K562 (cell line): ENCODE measurements at regions not wholly inside any gene's neighbourhood (a gene's known extent, or its start where the extent isn't known, plus 50 kb on each side); places are given as distances from the start of the nearest gene placed in this dataset.
A peak's percentile ranks its signal among the peaks of the same experiment; 100 is the strongest.

Experiments
- CBX1 ChIP-seq: sonication (generic); IDR thresholded peaks from 2 replicates; pipeline ENCODE4 v1.6.1; 2016; ENCODE audit warnings: antibody characterized with exemption, low read depth, mild to moderate bottlenecking
- COPS2 ChIP-seq: fragments of 450-650 bp; conservative IDR thresholded peaks from 2 replicates; pipeline ENCODE4 v1.6.1; 2016; ENCODE audit warnings: mild to moderate bottlenecking, moderate library complexity
- KLF10 ChIP-seq: fragments of 250-450 bp; sonication (Bioruptor Pico); IDR thresholded peaks from 2 replicates; pipeline ENCODE4 v1.6.1; 2021; ENCODE audit warnings: matching md5 sums
- NR1H2 ChIP-seq: sonication (generic); formaldehyde crosslinking; IDR thresholded peaks from 2 replicates; pipeline ENCODE4 v1.4.0; 2020; ENCODE audit warnings: mild to moderate bottlenecking, missing genetic modification reagents
- RBM15 ChIP-seq: fragments of 200-400 bp; formaldehyde crosslinking; IDR thresholded peaks from 2 replicates; pipeline ENCODE4 v1.6.1; 2018; ENCODE audit warnings: mild to moderate bottlenecking, low read length, moderate library complexity; ENCODE audit not compliant: insufficient read depth
- RNF2 ChIP-seq: sonication (generic); IDR thresholded peaks from 2 replicates; pipeline ENCODE4 v1.6.1; 2016
- SIX5 ChIP-seq, 2 experiments: IDR thresholded peaks; 2 replicates each; pipeline ENCODE4 v1.6.1; 2011; ENCODE audit warnings: low read length in 2 of 2, borderline replicate concordance in 1 of 2, low read depth in 1 of 2, mild to moderate bottlenecking in 1 of 2, moderate library complexity in 1 of 2; ENCODE audit not compliant: insufficient read depth in 1 of 2
- SLC30A9 ChIP-seq: fragments of 250-450 bp; sonication (Bioruptor Pico); IDR thresholded peaks from 2 replicates; pipeline ENCODE4 v1.8.0; 2022; ENCODE audit warnings: mild to moderate bottlenecking, moderate library complexity
- ZBTB8A ChIP-seq: fragments of 450-650 bp; IDR thresholded peaks from 2 replicates; pipeline ENCODE4 v1.6.1; 2018; ENCODE audit warnings: mild to moderate bottlenecking, moderate library complexity; ENCODE audit not compliant: partially characterized antibody
- ZNF197 ChIP-seq: fragments of 200-800 bp; sonication (Bioruptor generic); IDR thresholded peaks from 2 replicates; pipeline ENCODE4 v1.6.1; 2016; ENCODE audit warnings: low read depth, missing genetic modification characterization, missing compliant biosample characterization
- ZNF253 ChIP-seq: fragments of 250-450 bp; sonication (Bioruptor Pico); conservative IDR thresholded peaks from 2 replicates; pipeline ENCODE4 v1.6.1; 2021; ENCODE audit warnings: mild to moderate bottlenecking
- TF ChIP-seq, protein P1 (sequence below): sonication (generic); formaldehyde crosslinking; IDR thresholded peaks from 2 replicates; pipeline ENCODE4 v1.8.0; 2022; ENCODE audit warnings: mild to moderate bottlenecking, missing genetic modification reagents
- TF ChIP-seq, protein P2 (sequence below), 2 experiments: fragments of 450-650 bp; IDR thresholded peaks; 2 replicates each; pipeline ENCODE4 v1.6.1; 2016; ENCODE audit warnings: mild to moderate bottlenecking in 2 of 2, borderline replicate concordance in 1 of 2, low read depth in 1 of 2, moderate library complexity in 1 of 2
- TF ChIP-seq, protein P3 (sequence below): IDR thresholded peaks from 2 replicates; pipeline ENCODE4 v1.6.1; 2011; ENCODE audit not compliant: insufficient read length; ENCODE audit errors: extremely low read depth

DNA sequence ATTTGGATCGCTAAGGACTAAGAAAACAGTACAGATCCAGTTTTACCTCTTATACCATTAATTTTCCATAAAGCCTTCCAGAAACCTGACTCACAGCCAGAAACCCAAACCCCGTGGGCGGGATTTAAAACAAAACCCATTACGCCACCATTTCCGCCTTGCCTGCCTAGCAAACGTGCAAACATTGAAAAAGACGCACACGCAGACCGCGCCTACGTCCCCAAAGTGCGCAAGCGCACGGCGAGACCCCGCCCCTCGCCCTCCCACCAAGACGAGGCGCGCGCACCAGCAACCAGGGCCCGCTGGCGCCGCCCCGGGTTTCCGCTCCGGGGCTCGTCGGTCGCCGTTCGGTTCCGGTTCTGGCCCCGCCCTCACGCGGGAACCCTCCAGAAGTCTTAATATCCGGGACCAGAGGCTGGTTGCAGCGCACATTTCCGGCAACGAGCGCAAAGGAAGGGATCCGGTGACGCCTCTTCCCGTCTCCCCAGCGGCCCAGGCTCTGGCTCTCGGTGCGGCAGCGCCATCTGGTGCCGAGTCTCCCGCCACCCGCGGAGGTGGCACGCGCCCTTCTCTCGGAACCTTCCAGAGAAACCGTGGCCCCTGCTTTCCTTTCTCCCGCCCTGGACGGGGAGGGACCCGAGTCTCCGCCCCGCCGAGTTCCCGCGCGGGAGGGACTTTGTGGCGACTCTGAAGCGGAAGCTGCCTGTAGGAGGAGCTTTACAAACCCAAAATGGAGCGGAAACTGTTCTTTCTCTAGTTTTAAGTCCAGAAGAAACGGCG, 256.9 kb upstream of the STARD13 start (continued):
- TF ChIP-seq, protein P1, sequence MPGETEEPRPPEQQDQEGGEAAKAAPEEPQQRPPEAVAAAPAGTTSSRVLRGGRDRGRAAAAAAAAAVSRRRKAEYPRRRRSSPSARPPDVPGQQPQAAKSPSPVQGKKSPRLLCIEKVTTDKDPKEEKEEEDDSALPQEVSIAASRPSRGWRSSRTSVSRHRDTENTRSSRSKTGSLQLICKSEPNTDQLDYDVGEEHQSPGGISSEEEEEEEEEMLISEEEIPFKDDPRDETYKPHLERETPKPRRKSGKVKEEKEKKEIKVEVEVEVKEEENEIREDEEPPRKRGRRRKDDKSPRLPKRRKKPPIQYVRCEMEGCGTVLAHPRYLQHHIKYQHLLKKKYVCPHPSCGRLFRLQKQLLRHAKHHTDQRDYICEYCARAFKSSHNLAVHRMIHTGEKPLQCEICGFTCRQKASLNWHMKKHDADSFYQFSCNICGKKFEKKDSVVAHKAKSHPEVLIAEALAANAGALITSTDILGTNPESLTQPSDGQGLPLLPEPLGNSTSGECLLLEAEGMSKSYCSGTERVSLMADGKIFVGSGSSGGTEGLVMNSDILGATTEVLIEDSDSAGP (CRISPR knock-in tag), result no peak
- no peak for TF ChIP-seq SLC30A9
- TF ChIP-seq RBM15, result no peak
- no peak for TF ChIP-seq KLF10 (CRISPR knock-in tag)
- TF ChIP-seq ZNF197 (CRISPR knock-in tag), result no peak
- no peak for TF ChIP-seq NR1H2
- TF ChIP-seq, protein P2, sequence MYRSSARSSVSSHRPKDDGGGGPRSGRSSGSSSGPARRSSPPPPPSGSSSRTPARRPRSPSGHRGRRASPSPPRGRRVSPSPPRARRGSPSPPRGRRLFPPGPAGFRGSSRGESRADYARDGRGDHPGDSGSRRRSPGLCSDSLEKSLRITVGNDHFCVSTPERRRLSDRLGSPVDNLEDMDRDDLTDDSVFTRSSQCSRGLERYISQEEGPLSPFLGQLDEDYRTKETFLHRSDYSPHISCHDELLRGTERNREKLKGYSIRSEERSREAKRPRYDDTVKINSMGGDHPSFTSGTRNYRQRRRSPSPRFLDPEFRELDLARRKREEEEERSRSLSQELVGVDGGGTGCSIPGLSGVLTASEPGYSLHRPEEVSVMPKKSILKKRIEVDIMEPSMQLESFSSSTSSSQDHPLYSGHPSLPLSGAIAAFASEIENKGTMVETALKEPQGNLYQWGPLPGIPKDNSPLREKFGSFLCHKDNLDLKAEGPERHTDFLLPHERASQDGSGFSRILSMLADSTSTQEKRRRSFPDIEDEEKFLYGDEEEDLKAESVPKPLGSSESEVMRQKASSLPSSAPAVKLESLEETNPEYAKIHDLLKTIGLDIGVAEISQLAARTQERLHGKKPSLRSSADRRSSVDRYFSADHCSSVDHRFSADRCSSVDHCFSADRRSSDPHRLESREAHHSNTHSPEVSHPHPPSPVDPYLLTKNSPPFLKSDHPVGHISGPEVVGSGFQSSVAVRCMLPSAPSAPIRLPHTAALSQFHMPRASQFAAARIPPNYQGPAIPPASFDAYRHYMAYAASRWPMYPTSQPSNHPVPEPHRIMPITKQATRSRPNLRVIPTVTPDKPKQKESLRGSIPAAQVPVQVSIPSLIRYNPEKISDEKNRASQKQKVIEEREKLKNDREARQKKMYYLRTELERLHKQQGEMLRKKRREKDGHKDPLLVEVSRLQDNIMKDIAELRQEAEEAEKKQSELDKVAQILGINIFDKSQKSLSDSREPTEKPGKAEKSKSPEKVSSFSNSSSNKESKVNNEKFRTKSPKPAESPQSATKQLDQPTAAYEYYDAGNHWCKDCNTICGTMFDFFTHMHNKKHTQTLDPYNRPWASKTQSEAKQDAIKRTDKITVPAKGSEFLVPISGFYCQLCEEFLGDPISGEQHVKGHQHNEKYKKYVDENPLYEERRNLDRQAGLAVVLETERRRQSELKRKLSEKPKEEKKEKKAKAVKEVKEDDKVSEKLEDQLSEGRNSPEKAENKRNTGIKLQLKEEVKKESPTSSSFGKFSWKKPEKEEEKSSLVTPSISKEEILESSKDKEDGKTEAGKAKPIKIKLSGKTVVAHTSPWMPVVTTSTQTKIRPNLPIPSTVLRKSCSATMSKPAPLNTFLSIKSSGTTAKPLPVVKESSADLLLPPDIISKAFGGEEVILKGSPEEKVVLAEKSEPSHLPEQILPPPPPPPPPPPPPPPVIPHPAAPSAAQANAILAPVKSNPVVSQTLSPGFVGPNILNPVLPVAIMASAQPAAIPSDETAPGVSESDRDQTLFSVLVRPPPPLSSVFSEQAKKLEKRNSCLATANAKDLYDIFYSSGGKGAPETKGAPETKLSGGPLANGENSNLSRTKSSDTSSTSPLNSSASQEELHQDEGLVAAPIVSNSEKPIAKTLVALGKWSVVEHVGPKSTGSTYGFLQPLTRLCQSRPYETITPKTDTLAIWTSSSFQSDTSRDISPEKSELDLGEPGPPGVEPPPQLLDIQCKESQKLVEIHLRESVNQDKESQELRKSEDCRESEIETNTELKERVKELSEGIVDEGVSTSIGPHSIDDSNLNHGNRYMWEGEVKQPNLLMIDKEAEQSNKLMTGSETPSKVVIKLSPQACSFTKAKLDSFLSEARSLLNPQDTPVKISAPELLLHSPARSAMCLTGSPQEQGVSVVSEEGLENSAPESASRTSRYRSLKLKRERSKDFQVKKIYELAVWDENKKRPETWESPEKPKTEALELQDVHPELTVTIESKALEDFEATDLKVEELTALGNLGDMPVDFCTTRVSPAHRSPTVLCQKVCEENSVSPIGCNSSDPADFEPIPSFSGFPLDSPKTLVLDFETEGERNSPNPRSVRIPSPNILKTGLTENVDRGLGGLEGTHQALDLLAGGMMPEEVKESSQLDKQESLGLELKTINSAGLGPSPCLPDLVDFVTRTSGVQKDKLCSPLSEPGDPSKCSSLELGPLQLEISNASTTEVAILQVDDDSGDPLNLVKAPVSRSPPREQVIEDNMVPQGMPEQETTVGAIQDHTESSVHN (IDR thresholded peaks at IDR 0.05; ENCODE audit: borderline replicate concordance in 1 of 2, low read depth in 1 of 2), result no peak
- TF ChIP-seq RNF2, result peak; percentile 38; the same call in 1 of the 2 replicates
- TF ChIP-seq, protein P3, sequence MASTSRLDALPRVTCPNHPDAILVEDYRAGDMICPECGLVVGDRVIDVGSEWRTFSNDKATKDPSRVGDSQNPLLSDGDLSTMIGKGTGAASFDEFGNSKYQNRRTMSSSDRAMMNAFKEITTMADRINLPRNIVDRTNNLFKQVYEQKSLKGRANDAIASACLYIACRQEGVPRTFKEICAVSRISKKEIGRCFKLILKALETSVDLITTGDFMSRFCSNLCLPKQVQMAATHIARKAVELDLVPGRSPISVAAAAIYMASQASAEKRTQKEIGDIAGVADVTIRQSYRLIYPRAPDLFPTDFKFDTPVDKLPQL, result no peak
- TF ChIP-seq ZBTB8A, result no peak
- TF ChIP-seq CBX1, result no peak
- TF ChIP-seq SIX5 (IDR thresholded peaks at IDR 0.05; ENCODE audit: borderline replicate concordance in 1 of 2, insufficient read depth in 1 of 2, low read depth in 1 of 2, low read length in 2 of 2), result no peak
- TF ChIP-seq COPS2, result no peak
- TF ChIP-seq ZNF253 (CRISPR knock-in tag), result no peak
